Mucosa of descending colon (tissue), 3 donors: ENCODE measurements at regions not wholly inside any gene's neighbourhood (a gene's known extent, or its start where the extent isn't known, plus 50 kb on each side); places are given as distances from the start of the nearest gene placed in this dataset.
A peak's percentile ranks its signal among the peaks of the same experiment; 100 is the strongest.

Source experiments
- ATAC-seq: fragments of 200-7000 bp; cut with Tn5 transposase; one replicate; pipeline ENCODE4 v1.9.1; 2020; ENCODE audit warnings: mild to moderate bottlenecking, moderate library complexity
- DNase-seq, 3 donors: peaks; one replicate each; pipeline ENCODE4 v3.0.0-alpha.2; 2020
- H3K36me3 ChIP-seq: fragments of 200-600 bp; one replicate; pipeline ENCODE4 v1.8.0; 2021; ENCODE audit warnings: low read depth, mild to moderate bottlenecking
- H3K4me1 ChIP-seq: fragments of 200-600 bp; one replicate; pipeline ENCODE4 v1.8.0; 2021; ENCODE audit warnings: low read depth, mild to moderate bottlenecking
- H3K4me3 ChIP-seq: fragments of 200-600 bp; one replicate; pipeline ENCODE4 v1.8.0; 2021; ENCODE audit warnings: mild to moderate bottlenecking
- H3K9me3 ChIP-seq: fragments of 200-600 bp; one replicate; pipeline ENCODE4 v1.8.0; 2021; ENCODE audit warnings: mild to moderate bottlenecking
- CTCF ChIP-seq: fragments of 200-600 bp; IDR thresholded peaks from one replicate; pipeline ENCODE4 v1.8.0; 2022; ENCODE audit warnings: antibody characterized with exemption, mild to moderate bottlenecking
- intact Hi-C, 2 donors: fragments of 100-400 bp; cut with DNase I in 1 of 2; cut with micrococcal nuclease in 1 of 2; formaldehyde crosslinking; loops; one replicate each; pipeline versions ENCODE4 v1.11.0 to v1.11.1; 2022; cut with DNase I, micrococcal nuclease
- donor health status: DM: no; HTN: no; CAD: no; lungs with moderate emphysema.
- donor health status: DM: no; HTN: no; CAD: no.
- donor health status: DM: no; HTN: yes; CAD: no.

DNA sequence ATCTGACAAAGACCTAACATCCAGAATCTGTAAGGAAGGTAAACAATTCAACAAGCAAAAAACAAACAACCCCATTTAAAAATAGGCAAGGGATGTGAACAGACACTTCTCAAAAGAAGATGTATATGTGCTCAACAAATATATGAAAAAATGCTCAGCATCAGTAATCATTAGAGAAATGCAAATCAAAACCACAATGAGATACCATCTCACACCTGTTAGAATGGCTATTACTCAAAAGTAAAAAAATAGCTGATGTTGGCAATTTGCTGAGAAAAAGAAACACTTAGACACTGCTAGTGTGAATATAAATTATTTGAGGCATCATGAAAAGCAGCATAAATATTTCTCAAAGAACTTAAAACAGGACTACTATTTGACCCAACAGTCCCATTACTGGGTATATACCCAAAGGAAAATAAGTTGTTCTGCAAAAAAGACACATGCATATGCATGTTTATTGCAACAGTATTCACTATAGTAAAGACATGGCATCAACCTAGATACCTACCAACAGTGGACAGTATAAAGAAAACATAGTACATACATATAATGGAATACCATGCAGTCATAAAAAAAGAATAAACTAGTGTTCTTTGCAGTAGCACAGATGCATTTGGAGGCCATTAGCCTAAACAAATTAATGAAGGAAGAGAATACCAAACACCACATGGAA is 980.1 kb downstream of the KCNMA1 start:
- no peaks in the 10 kb centered on the region for H3K36me3 ChIP-seq
- no peak overlapping the region for H3K4me3 ChIP-seq
- intact Hi-C loops: no loop called here
- no peak for TF ChIP-seq CTCF
- no peak for ATAC-seq
- DNase-seq: no peak
- no peaks in the 10 kb centered on the region for H3K9me3 ChIP-seq
- no peaks in the 10 kb centered on the region for H3K4me1 ChIP-seq

DNA sequence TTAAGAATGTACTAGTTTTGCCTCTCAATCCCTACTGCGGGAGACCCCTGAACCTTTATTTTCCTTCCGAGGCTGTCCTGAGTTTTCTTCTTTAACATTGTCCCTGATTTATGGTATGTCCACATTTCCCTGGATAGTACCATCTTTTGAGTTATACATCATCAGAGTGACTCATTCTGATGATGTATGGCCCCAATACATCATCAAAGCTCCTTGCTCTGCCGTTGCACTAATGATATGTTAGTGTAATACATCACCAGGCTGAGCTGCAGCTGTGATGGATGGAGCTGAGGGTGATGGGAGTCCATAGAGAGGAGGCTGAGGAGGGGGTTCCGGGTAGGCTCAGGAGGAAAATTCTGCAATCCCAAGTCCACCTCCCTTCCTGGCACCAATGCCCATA is 986.5 kb downstream of the KCNMA1 start:
- Histone ChIP-seq H3K9me3 (no peaks in the 10 kb centered on the region), H3K4me3 (no peak overlapping the region), H3K36me3 (no peaks in the 10 kb centered on the region), H3K4me1 (no peaks in the 10 kb centered on the region)
- ATAC-seq: no peak
- DNase-seq: no peak
- TF ChIP-seq CTCF: no peak
- intact Hi-C loops: no loop called here

GRCh38 chr10:76649723-76650127 is 987.9 kb downstream of the KCNMA1 start:
- Histone ChIP-seq H3K4me3 (no peak overlapping the region), H3K4me1 (no peaks in the 10 kb centered on the region), H3K9me3 (no peaks in the 10 kb centered on the region), H3K36me3 (no peaks in the 10 kb centered on the region)
- ATAC-seq (peak; percentile 99), DNase-seq (peak in 2 of 3 donors; percentile 50 to 52)
- TF ChIP-seq CTCF: no peak
- intact Hi-C loops: no loop called here

- intact Hi-C loops: no loop called here
- DNase-seq (no peak), ATAC-seq (peak; percentile 7)
- TF ChIP-seq CTCF: no peak
- Histone ChIP-seq H3K36me3 (no peaks in the 10 kb centered on the region), H3K4me1 (no peaks in the 10 kb centered on the region), H3K9me3 (no peaks in the 10 kb centered on the region), H3K4me3 (no peak overlapping the region)
Observed at GRCh38 chr10:76649254-76649653, 988.4 kb downstream of the KCNMA1 start.

- no peak for TF ChIP-seq CTCF
- ATAC-seq (no peak), DNase-seq (no peak)
- intact Hi-C loops: no loop called here
- Histone ChIP-seq H3K4me1 (no peaks in the 10 kb centered on the region), H3K36me3 (no peaks in the 10 kb centered on the region), H3K9me3 (no peaks in the 10 kb centered on the region), H3K4me3 (no peak overlapping the region)
Observed at GRCh38 chr10:76647301-76647700, 990.3 kb downstream of the KCNMA1 start.

- H3K36me3 ChIP-seq: no peaks in the 10 kb centered on the region
- no peak for DNase-seq
Observed at GRCh38 chr10:76645341-76645740, 992.3 kb downstream of the KCNMA1 start.

More at GRCh38 chr10:76645341-76645740, 992.3 kb downstream of the KCNMA1 start:
- Histone ChIP-seq H3K9me3 (no peaks in the 10 kb centered on the region), H3K4me1 (no peaks in the 10 kb centered on the region), H3K4me3 (no peak overlapping the region)
- no peak for TF ChIP-seq CTCF
- intact Hi-C loops: no loop called here
- no peak for ATAC-seq
